Mesenchymal stem cell (in vitro differentiated cells and primary cell): ENCODE measurements at regions not wholly inside any gene's neighbourhood (a gene's known extent, or its start where the extent isn't known, plus 50 kb on each side); places are given as distances from the start of the nearest gene placed in this dataset.
A peak's percentile ranks its signal among the peaks of the same experiment; 100 is the strongest.

Source experiments
- DNase-seq: peaks from one replicate; pipeline ENCODE4 v3.0.0-alpha.2; 2013
- H2AFZ ChIP-seq: one replicate; pipeline ENCODE4 v1.6.1; 2013; ENCODE audit warnings: low read depth, mild to moderate bottlenecking, control low read depth, inconsistent platforms, low read length, moderate library complexity
- H2AK5ac ChIP-seq: 2 replicates; pipeline ENCODE4 v1.6.1; 2013; ENCODE audit warnings: low read length, moderate library complexity, mild to moderate bottlenecking, inconsistent platforms; ENCODE audit not compliant: severe bottlenecking
- H2BK120ac ChIP-seq: one replicate; pipeline ENCODE4 v1.6.1; 2013; ENCODE audit warnings: low read depth, mild to moderate bottlenecking, inconsistent platforms, low read length, moderate library complexity
- H2BK12ac ChIP-seq, 2 experiments: one replicate each; pipeline ENCODE4 v1.6.1; 2013; ENCODE audit warnings: inconsistent platforms in 2 of 2, low read length in 2 of 2, mild to moderate bottlenecking in 2 of 2, moderate library complexity in 2 of 2, control low read depth in 1 of 2
- H2BK15ac ChIP-seq: one replicate; pipeline ENCODE4 v1.6.1; 2013; ENCODE audit warnings: mild to moderate bottlenecking, low read depth, inconsistent platforms; ENCODE audit not compliant: poor library complexity, severe bottlenecking
- H2BK5ac ChIP-seq: 2 replicates; pipeline ENCODE4 v1.6.1; 2013; ENCODE audit warnings: low read depth, mild to moderate bottlenecking, low read length, control low read depth, inconsistent platforms; ENCODE audit not compliant: poor library complexity, severe bottlenecking
- H3K14ac ChIP-seq, 2 experiments: one replicate each; pipeline ENCODE4 v1.6.1; 2013; ENCODE audit warnings: inconsistent platforms in 2 of 2, low read length in 2 of 2, control low read depth in 1 of 2, mild to moderate bottlenecking in 1 of 2, moderate library complexity in 1 of 2
- H3K18ac ChIP-seq, 2 experiments: one replicate each; pipeline ENCODE4 v1.6.1; 2013; ENCODE audit warnings: inconsistent platforms in 2 of 2, low read length in 2 of 2, control low read depth in 1 of 2, low read depth in 1 of 2, mild to moderate bottlenecking in 1 of 2
- H3K23ac ChIP-seq, 2 experiments: one replicate each; pipeline ENCODE4 v1.6.1; 2013; ENCODE audit warnings: inconsistent platforms in 2 of 2, low read length in 2 of 2, mild to moderate bottlenecking in 2 of 2, moderate library complexity in 2 of 2, control low read depth in 1 of 2
- H3K27ac ChIP-seq: 2 replicates; pipeline ENCODE4 v1.5.1; 2013; ENCODE audit warnings: mild to moderate bottlenecking, moderate library complexity, low read length, control low read depth, inconsistent platforms; ENCODE audit not compliant: poor library complexity, severe bottlenecking
- H3K27me3 ChIP-seq, 2 experiments: 2 replicates each; pipeline versions ENCODE4 v1.6.1 to v1.7.0; 2013; ENCODE audit warnings: low read length in 2 of 2, mild to moderate bottlenecking in 2 of 2, moderate library complexity in 2 of 2, control low read depth in 1 of 2, inconsistent platforms in 1 of 2; ENCODE audit not compliant: control insufficient read depth in 1 of 2, insufficient read depth in 1 of 2
- H3K36me3 ChIP-seq, 2 experiments: 2 replicates each; pipeline versions ENCODE4 v1.6.1 to v1.7.0; 2013; ENCODE audit warnings: low read length in 2 of 2, control low read depth in 1 of 2, inconsistent platforms in 1 of 2, low read depth in 1 of 2, mild to moderate bottlenecking in 1 of 2; ENCODE audit not compliant: insufficient read depth in 2 of 2, control insufficient read depth in 1 of 2
- H3K4ac ChIP-seq, 2 experiments: one replicate each; pipeline ENCODE4 v1.6.1; 2013; ENCODE audit warnings: inconsistent platforms in 2 of 2, low read length in 2 of 2, mild to moderate bottlenecking in 2 of 2, moderate library complexity in 2 of 2, control low read depth in 1 of 2, low read depth in 1 of 2
- H3K4me1 ChIP-seq: 2 replicates; pipeline ENCODE4 v1.6.1; 2013; ENCODE audit warnings: low read depth, low read length, control low read depth; ENCODE audit not compliant: control insufficient read depth, insufficient read depth
- H3K4me2 ChIP-seq: 2 replicates; pipeline ENCODE4 v1.6.1; 2013; ENCODE audit warnings: low read length, mild to moderate bottlenecking, inconsistent platforms; ENCODE audit not compliant: poor library complexity, severe bottlenecking
- H3K4me3 ChIP-seq, 2 experiments: 2 replicates each; pipeline versions ENCODE4 v1.5.1 to v1.7.0; 2013; ENCODE audit warnings: low read length in 2 of 2, mild to moderate bottlenecking in 2 of 2, control low read depth in 1 of 2, low read depth in 1 of 2; ENCODE audit not compliant: insufficient read depth in 1 of 2
- H3K79me1 ChIP-seq: replicated peaks from 2 replicates; pipeline ENCODE4 v1.6.1; 2013; ENCODE audit warnings: mild to moderate bottlenecking, control low read depth, low read length, inconsistent platforms; ENCODE audit not compliant: poor library complexity, severe bottlenecking
- H3K9ac ChIP-seq: 2 replicates; pipeline ENCODE4 v1.7.0; 2013; ENCODE audit warnings: mild to moderate bottlenecking, low read length, moderate library complexity
- H3K9me3 ChIP-seq: 2 replicates; pipeline ENCODE4 v1.7.0; 2013; ENCODE audit warnings: mild to moderate bottlenecking, low read length; ENCODE audit not compliant: control insufficient read depth
- H4K8ac ChIP-seq: one replicate; pipeline ENCODE4 v1.6.1; 2013; ENCODE audit warnings: inconsistent platforms, mild to moderate bottlenecking, low read length, moderate library complexity
- H4K91ac ChIP-seq: one replicate; pipeline ENCODE4 v1.6.1; 2013; ENCODE audit warnings: mild to moderate bottlenecking, low read length, inconsistent platforms
- WGBS: methylation state at CpG from one replicate; pipeline ENCODE4 v1.1.7; 2013; ENCODE audit warnings: mixed read lengths; 5-methylcytosine and 5-hydroxymethylcytosine counted together

DNA sequence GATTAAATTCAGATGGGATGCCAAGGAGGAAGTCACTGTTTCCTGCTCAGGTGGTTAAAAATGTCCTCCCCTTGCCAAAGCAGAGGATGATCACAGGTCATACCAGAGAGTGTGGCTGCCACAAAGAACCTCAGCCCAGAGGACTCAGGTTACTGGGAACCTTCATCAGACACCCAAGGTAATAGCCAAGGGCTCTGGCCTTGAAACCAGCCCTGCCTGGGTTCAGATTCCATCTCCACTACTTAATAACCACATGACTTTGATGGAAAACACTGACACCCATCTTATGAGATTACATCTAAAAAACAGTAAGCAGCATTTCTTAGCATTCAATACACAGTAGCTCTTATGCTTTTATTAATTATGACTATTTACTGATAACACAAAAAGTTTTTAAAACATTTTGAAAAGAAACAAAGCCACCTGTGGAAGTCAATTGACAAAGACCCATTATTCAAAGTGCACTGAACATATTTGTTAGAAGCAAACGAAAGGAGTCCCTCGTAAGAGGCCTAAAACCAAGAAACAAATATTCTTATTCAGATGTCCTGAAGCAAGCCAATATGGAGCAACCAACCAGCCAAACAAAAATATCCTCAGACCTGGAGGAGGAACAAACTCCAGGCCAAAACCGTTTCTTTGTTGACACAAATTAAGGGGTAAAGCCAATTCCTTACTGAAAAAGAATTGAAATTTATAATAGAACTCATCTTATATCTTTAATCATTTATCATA is 241.5 kb downstream of the RNF152 start:
- H3K27me3 ChIP-seq, result no peaks in the 10 kb centered on the region
- 90% methylated on average over 2 of the region's 3 CpGs for WGBS

DNA sequence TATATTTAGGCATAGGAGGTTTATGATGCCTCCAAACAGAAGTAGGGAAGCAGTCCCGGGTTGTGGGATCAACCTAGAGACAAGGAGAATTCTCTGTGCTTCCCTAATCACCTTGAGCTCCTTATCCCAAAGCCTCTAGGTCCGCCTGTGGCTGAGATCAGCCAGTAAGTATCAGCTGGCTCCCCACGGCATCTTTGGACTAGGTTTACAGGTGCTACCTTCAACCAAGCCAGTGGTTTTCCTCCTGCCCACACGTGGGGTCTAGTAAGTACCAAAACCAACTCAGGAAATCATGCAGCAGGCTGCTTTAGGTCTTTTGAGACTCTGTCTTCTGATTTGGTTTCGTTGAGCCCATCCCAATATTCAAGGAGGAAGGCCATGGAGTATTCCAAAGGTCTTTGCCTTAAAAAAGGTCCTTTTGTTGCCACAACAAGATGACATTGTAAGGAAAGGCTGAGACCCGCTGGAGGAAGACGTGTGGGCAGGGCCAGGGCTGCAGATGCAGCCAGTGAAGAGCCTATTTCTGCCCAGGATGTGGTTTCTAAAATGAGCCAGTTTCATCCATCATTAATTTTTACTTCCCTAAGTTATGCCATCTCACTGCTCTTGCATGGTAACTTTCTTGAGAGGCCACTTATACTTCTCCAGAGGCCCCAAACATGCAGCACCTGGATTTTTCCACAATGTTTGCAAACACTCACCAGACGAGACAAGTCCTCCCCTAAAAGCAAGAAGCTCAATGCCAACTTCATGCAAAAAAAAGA is 248.7 kb downstream of the RNF152 start:
- Histone ChIP-seq H3K4me1 (peaks cover 4% of the 10 kb centered on the region), H4K8ac (no peak overlapping the region), H3K9ac (no peak overlapping the region), H3K9me3 (no peaks in the 10 kb centered on the region), H4K91ac (no peak overlapping the region), H3K14ac (no peak overlapping the region), H3K4me3 (no peak overlapping the region), H3K36me3 (no peaks in the 10 kb centered on the region), H2BK5ac (no peak overlapping the region), H2AFZ (no peak overlapping the region), H3K79me1 (no peaks in the 10 kb centered on the region), H2BK12ac (no peak overlapping the region), H2AK5ac (no peak overlapping the region), H2BK15ac (no peak overlapping the region), H3K27ac (no peak overlapping the region), H3K27me3 (peaks cover 0 to 3% of the 10 kb centered on the region in 2 experiments), H3K18ac (no peak overlapping the region), H3K4ac (no peak overlapping the region), H2BK120ac (no peak overlapping the region), H3K4me2 (no peak overlapping the region), H3K23ac (no peak overlapping the region)
- 85% methylated on average over 8 of the region's 8 CpGs for WGBS
- no peak for DNase-seq

More for the DNA sequence above, 241.5 kb downstream of the RNF152 start:
- Histone ChIP-seq H3K18ac (no peak overlapping the region), H2BK15ac (no peak overlapping the region), H4K91ac (no peak overlapping the region), H3K36me3 (no peaks in the 10 kb centered on the region), H3K14ac (no peak overlapping the region), H2BK120ac (no peak overlapping the region), H2BK5ac (no peak overlapping the region), H3K23ac (no peak overlapping the region), H4K8ac (no peak overlapping the region), H3K27ac (no peak overlapping the region), H3K4me3 (no peak overlapping the region), H3K4me2 (no peak overlapping the region), H3K9me3 (no peaks in the 10 kb centered on the region), H3K4me1 (peaks cover 5% of the 10 kb centered on the region), H2BK12ac (no peak overlapping the region), H3K9ac (no peak overlapping the region), H3K4ac (no peak overlapping the region), H2AK5ac (no peak overlapping the region), H2AFZ (no peak overlapping the region), H3K79me1 (no peaks in the 10 kb centered on the region)
- no peak for DNase-seq

DNA sequence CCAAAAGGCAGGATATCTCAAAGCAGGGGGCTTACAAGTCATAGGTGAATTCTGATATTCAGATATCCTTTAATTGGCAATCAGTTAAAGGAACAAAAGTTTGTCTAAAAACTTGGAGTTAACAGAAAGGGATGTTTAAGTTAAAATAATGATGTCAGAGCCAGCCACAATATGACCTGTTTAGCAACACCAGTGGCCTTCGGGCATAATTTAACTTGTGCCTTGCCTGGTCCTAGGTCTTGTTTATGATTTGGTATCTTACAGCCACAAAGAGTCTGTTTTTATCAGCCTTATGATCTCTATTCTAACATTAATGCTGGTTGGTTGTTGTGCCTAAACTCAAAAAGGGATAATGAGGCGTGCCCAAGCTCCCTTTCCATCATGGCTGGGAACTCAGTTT is 252.9 kb downstream of the RNF152 start:
- Histone ChIP-seq H3K4ac (no peak overlapping the region), H2BK120ac (no peak overlapping the region), H2AK5ac (no peak overlapping the region), H3K9me3 (no peaks in the 10 kb centered on the region), H3K27me3 (peaks cover 0 to 3% of the 10 kb centered on the region in 2 experiments), H3K36me3 (no peaks in the 10 kb centered on the region), H3K9ac (no peak overlapping the region), H2BK12ac (no peak overlapping the region), H2BK15ac (no peak overlapping the region), H3K4me1 (peaks cover 1% of the 10 kb centered on the region), H4K91ac (no peak overlapping the region), H3K23ac (no peak overlapping the region), H3K79me1 (no peaks in the 10 kb centered on the region), H3K18ac (no peak overlapping the region), H3K4me2 (no peak overlapping the region), H2BK5ac (no peak overlapping the region), H3K4me3 (no peak overlapping the region), H3K27ac (no peak overlapping the region), H2AFZ (no peak overlapping the region), H4K8ac (no peak overlapping the region), H3K14ac (no peak overlapping the region)
- DNase-seq, result peak; percentile 75
- 80% methylated on average over 2 of the region's 2 CpGs for WGBS

DNA sequence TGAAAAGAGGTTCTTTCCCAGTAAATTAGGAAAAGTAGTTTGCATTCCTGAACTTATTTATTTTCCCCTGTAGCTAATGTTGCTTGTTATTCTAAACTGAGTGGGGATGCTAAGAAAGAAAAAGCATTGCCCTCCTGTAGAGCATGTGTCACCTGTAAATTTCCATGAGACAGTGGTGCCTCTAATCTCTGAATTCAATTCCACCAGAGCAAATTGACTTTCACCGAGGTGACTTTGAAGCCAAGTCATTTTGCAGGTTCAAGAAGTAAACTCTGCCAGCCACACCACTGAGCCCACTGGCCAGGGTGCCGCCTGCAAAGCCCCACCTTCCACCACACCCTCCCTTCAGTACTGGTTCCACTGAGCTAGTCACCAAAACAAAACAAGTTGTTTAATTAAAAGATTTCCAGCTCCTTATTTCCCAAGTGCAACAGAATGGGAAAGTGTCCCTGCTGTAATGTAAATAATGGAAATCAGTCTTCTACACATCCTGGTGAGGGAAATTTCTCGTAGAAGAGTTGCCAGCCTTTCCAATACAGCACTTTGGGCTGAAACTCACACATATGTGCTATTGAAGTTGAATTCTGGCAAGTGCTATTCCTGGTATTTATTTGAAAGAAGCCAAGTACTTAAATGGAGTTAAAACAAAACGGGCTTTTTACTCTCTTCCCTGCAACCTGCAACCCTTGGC is 254.8 kb downstream of the RNF152 start:
- Histone ChIP-seq H3K23ac (no peak overlapping the region), H3K4me1 (peaks cover 1% of the 10 kb centered on the region), H4K8ac (no peak overlapping the region), H3K18ac (peak overlapping the region; percentile 4 to 43), H2BK120ac (no peak overlapping the region), H2AK5ac (no peak overlapping the region), H3K36me3 (no peaks in the 10 kb centered on the region), H3K27ac (no peak overlapping the region), H2BK12ac (peak overlapping the region in 1 of 2 experiments; percentile 64), H3K27me3 (no peaks in the 10 kb centered on the region), H2BK5ac (no peak overlapping the region), H3K4ac (peak overlapping the region in 1 of 2 experiments; percentile 42), H3K9ac (no peak overlapping the region), H2AFZ (no peak overlapping the region), H3K79me1 (no peaks in the 10 kb centered on the region), H3K4me3 (no peak overlapping the region), H3K4me2 (no peak overlapping the region), H4K91ac (no peak overlapping the region), H3K9me3 (no peaks in the 10 kb centered on the region), H3K14ac (no peak overlapping the region), H2BK15ac (no peak overlapping the region)
- 57% methylated on average over 3 of the region's 4 CpGs for WGBS
- peak; percentile 21 for DNase-seq
